SU-DHL-6 (cell line): ENCODE measurements at regions not wholly inside any gene's neighbourhood (a gene's known extent, or its start where the extent isn't known, plus 50 kb on each side); places are given as distances from the start of the nearest gene placed in this dataset.

Experiments
- H2AFZ ChIP-seq: fragments of 200-600 bp; sonication (generic); 2 replicates; pipeline ENCODE4 v1.6.1; 2014; ENCODE audit warnings: low read depth, mild to moderate bottlenecking, moderate library complexity, mixed read lengths, antibody characterized with exemption, low read length; ENCODE audit not compliant: severe bottlenecking
- H3F3A ChIP-seq: fragments of 200-600 bp; shearing (Covaris generic); 2 replicates; pipeline ENCODE4 v1.6.0; 2016; ENCODE audit warnings: antibody characterized with exemption, mild to moderate bottlenecking; ENCODE audit not compliant: insufficient read depth
- H3K27ac ChIP-seq: fragments of 200-600 bp; sonication (generic); 2 replicates; pipeline ENCODE4 v1.5.1; 2016; ENCODE audit warnings: low read depth, mild to moderate bottlenecking, low read length, moderate library complexity, mixed read lengths
- H3K27me3 ChIP-seq: fragments of 200-600 bp; sonication (generic), shearing (Covaris generic); 2 replicates; pipeline ENCODE4 v1.6.0; 2014; ENCODE audit warnings: mild to moderate bottlenecking, low read length
- H3K36me3 ChIP-seq: fragments of 200-600 bp; sonication (generic); 2 replicates; pipeline ENCODE4 v1.6.1; 2014; ENCODE audit warnings: mild to moderate bottlenecking, low read length, mixed read lengths
- H3K4me2 ChIP-seq: fragments of 300-600, 200-600 bp; shearing (Covaris generic), sonication (generic); 2 replicates; pipeline ENCODE4 v1.6.0; 2014; ENCODE audit warnings: low read length, low read depth, mild to moderate bottlenecking; ENCODE audit not compliant: poor library complexity, severe bottlenecking
- H3K4me3 ChIP-seq: fragments of 200-600 bp; sonication (generic); 2 replicates; pipeline ENCODE4 v1.5.1; 2014; ENCODE audit warnings: antibody characterized with exemption, low read length, mild to moderate bottlenecking, mixed read lengths; ENCODE audit not compliant: insufficient read depth, poor library complexity, severe bottlenecking
- H3K79me2 ChIP-seq: fragments of 200-600 bp; sonication (generic); 2 replicates; pipeline ENCODE4 v1.6.1; 2014; ENCODE audit warnings: mild to moderate bottlenecking, low read length, moderate library complexity; ENCODE audit not compliant: insufficient read depth
- H3K9ac ChIP-seq: fragments of 200-600 bp; sonication (generic); 2 replicates; pipeline ENCODE4 v1.7.0; 2014; ENCODE audit warnings: mild to moderate bottlenecking, low read length
- H3K9me2 ChIP-seq: fragments of 200-600 bp; sonication (generic); replicated peaks from 2 replicates; pipeline ENCODE4 v1.6.1; 2014; ENCODE audit warnings: low read length; ENCODE audit not compliant: insufficient read depth
- H3K9me3 ChIP-seq: fragments of 200-600 bp; sonication (generic); 2 replicates; pipeline ENCODE4 v1.6.1; 2014; ENCODE audit warnings: low read length, mixed read lengths; ENCODE audit not compliant: insufficient read depth
- H4K20me1 ChIP-seq: fragments of 200-600 bp; sonication (generic); 2 replicates; pipeline ENCODE4 v1.6.1; 2014; ENCODE audit warnings: low read depth, mild to moderate bottlenecking, antibody characterized with exemption, low read length, moderate library complexity, mixed read lengths
- EZH2phosphoT487 ChIP-seq: fragments of 200-600 bp; sonication (generic), shearing (Covaris generic); conservative IDR thresholded peaks from 2 replicates; pipeline ENCODE4 v1.6.1; 2018; ENCODE audit warnings: mild to moderate bottlenecking, antibody characterized with exemption, low read length, moderate library complexity, mixed read lengths
- TF ChIP-seq, protein P1 (sequence below): fragments of 200-600 bp; sonication (generic); IDR thresholded peaks from one replicate; pipeline ENCODE4 v1.5.1; 2017; ENCODE audit warnings: antibody characterized with exemption, mild to moderate bottlenecking, low read length, moderate library complexity; ENCODE audit not compliant: insufficient read depth, poor library complexity, severe bottlenecking

- TF ChIP-seq, protein P1, sequence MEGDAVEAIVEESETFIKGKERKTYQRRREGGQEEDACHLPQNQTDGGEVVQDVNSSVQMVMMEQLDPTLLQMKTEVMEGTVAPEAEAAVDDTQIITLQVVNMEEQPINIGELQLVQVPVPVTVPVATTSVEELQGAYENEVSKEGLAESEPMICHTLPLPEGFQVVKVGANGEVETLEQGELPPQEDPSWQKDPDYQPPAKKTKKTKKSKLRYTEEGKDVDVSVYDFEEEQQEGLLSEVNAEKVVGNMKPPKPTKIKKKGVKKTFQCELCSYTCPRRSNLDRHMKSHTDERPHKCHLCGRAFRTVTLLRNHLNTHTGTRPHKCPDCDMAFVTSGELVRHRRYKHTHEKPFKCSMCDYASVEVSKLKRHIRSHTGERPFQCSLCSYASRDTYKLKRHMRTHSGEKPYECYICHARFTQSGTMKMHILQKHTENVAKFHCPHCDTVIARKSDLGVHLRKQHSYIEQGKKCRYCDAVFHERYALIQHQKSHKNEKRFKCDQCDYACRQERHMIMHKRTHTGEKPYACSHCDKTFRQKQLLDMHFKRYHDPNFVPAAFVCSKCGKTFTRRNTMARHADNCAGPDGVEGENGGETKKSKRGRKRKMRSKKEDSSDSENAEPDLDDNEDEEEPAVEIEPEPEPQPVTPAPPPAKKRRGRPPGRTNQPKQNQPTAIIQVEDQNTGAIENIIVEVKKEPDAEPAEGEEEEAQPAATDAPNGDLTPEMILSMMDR: no peak
- no peak for TF ChIP-seq EZH2phosphoT487
- Histone ChIP-seq H2AFZ (no peak overlapping the region), H3K36me3 (no peaks in the 10 kb centered on the region)
These were observed 228.1 kb upstream of the LMCD1 start for GRCh38 chr3:8273479-8273878.

DNA sequence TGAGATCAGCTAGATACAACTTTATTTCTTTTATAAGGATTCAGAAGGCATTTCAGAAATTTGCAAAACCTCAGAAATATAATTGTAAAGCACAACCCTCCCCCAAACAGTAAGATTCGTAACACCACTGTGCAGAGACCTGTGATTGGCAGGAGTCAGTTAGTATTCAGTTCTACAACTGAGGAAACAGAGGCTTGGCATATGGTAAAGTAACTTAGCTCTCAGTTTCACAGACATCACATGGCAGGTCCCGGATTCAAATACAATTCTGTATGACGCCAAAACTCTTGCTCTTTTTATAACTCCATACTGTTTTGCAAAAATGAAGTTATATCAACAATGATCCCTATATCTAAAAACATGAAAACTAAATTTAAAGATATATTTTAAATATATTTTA, 225.6 kb upstream of the LMCD1 start:
- Histone ChIP-seq H3K9ac (no peak overlapping the region), H3K4me3 (no peak overlapping the region), H3K79me2 (no peaks in the 10 kb centered on the region), H3K36me3 (no peaks in the 10 kb centered on the region), H3K27ac (no peak overlapping the region), H3K9me2 (no peaks in the 10 kb centered on the region), H2AFZ (no peak overlapping the region), H3K4me2 (no peak overlapping the region), H3F3A (no peaks in the 10 kb centered on the region), H3K9me3 (no peaks in the 10 kb centered on the region), H3K27me3 (no peaks in the 10 kb centered on the region), H4K20me1 (no peaks in the 10 kb centered on the region)
- TF ChIP-seq, protein P1: no peak
- TF ChIP-seq EZH2phosphoT487: no peak

More at GRCh38 chr3:8273479-8273878, 228.1 kb upstream of the LMCD1 start:
- no peak overlapping the region for H3K27ac ChIP-seq
- no peaks in the 10 kb centered on the region for H3F3A ChIP-seq
- no peak overlapping the region for H3K9ac ChIP-seq
- no peaks in the 10 kb centered on the region for H3K79me2 ChIP-seq
- H3K4me3 ChIP-seq: no peak overlapping the region
- no peaks in the 10 kb centered on the region for H3K9me3 ChIP-seq
- H3K4me2 ChIP-seq: no peak overlapping the region
- no peaks in the 10 kb centered on the region for H3K9me2 ChIP-seq
- H3K27me3 ChIP-seq: no peaks in the 10 kb centered on the region
- no peaks in the 10 kb centered on the region for H4K20me1 ChIP-seq

- H3K9me2 ChIP-seq: no peaks in the 10 kb centered on the region
- H3K27ac ChIP-seq: no peak overlapping the region
- H2AFZ ChIP-seq: no peak overlapping the region
- H4K20me1 ChIP-seq: no peaks in the 10 kb centered on the region
- H3K36me3 ChIP-seq: no peaks in the 10 kb centered on the region
- no peak overlapping the region for H3K4me3 ChIP-seq
- H3F3A ChIP-seq: no peaks in the 10 kb centered on the region
- no peak overlapping the region for H3K9ac ChIP-seq
- no peak for TF ChIP-seq EZH2phosphoT487
- TF ChIP-seq, protein P1: no peak
- no peak overlapping the region for H3K4me2 ChIP-seq
- H3K79me2 ChIP-seq: no peaks in the 10 kb centered on the region
- no peaks in the 10 kb centered on the region for H3K9me3 ChIP-seq
- no peaks in the 10 kb centered on the region for H3K27me3 ChIP-seq
These were observed 225.1 kb upstream of the LMCD1 start for GRCh38 chr3:8276506-8276905.
